Right atrium auricular region (tissue), 2 donors: ENCODE measurements at regions not wholly inside any gene's neighbourhood (a gene's known extent, or its start where the extent isn't known, plus 50 kb on each side); places are given as distances from the start of the nearest gene placed in this dataset.

ENCODE experiments used
- DNase-seq: peaks from one replicate; pipeline ENCODE4 v3.0.0-alpha.2; 2019; ENCODE audit warnings: low spot score
- H3K27ac ChIP-seq, 2 donors: fragments of 200-600 bp; sonication (generic); 1 replicate in 1 of 2; 2 replicates in 1 of 2; pipeline ENCODE4 v1.5.1; 2016 to 2019
- H3K27me3 ChIP-seq, 2 donors: fragments of 200-600 bp; sonication (generic); one replicate each; pipeline versions ENCODE4 v1.5.1 to v1.6.0; 2017 to 2019
- H3K36me3 ChIP-seq: fragments of 200-600 bp; sonication (generic); one replicate; pipeline ENCODE4 v1.5.1; 2016
- H3K4me1 ChIP-seq, 2 donors: fragments of 200-600 bp; sonication (generic); one replicate each; pipeline versions ENCODE4 v1.5.1 to v1.6.0; 2017 to 2019
- H3K4me3 ChIP-seq, 2 donors: fragments of 200-600 bp; sonication (generic); 1 replicate in 1 of 2; 2 replicates in 1 of 2; pipeline ENCODE4 v1.5.1; 2017 to 2019; ENCODE audit warnings: mild to moderate bottlenecking in 1 of 2, moderate library complexity in 1 of 2
- H3K9me3 ChIP-seq, 2 donors: fragments of 200-600 bp; sonication (generic); one replicate each; pipeline ENCODE4 v1.5.1; 2019
- TF ChIP-seq, protein P1 (sequence below), 2 donors: fragments of 200-600 bp; sonication (generic); IDR thresholded peaks; one replicate each; pipeline ENCODE4 v1.5.1; 2019; ENCODE audit warnings: antibody characterized with exemption in 2 of 2

DNA sequence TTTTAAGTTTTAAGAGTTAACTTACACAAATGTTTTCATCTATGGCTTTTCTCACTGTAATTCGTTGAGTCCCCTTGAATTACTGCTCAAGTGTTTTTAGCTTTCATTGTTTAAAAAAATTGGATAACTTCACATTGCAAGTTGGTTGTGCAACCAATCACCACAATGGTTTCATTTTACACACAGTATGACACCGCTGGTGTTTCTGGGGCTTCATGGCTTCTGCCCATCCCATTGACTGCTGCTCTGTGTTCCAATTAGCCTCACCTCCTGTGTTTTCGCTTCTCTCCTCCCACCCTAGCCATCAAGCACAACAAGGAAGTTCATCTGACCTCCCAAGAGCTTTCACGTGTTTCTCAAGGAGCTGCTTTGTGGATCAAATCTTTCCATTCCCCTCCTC lies 199.1 kb upstream of the CHAC2 start:
- Histone ChIP-seq H3K27ac (no peak overlapping the region), H3K4me3 (no peak overlapping the region), H3K36me3 (no peaks in the 10 kb centered on the region), H3K27me3 (no peaks in the 10 kb centered on the region), H3K4me1 (no peaks in the 10 kb centered on the region), H3K9me3 (no peaks in the 10 kb centered on the region)
- no peak for DNase-seq
- TF ChIP-seq, protein P1, sequence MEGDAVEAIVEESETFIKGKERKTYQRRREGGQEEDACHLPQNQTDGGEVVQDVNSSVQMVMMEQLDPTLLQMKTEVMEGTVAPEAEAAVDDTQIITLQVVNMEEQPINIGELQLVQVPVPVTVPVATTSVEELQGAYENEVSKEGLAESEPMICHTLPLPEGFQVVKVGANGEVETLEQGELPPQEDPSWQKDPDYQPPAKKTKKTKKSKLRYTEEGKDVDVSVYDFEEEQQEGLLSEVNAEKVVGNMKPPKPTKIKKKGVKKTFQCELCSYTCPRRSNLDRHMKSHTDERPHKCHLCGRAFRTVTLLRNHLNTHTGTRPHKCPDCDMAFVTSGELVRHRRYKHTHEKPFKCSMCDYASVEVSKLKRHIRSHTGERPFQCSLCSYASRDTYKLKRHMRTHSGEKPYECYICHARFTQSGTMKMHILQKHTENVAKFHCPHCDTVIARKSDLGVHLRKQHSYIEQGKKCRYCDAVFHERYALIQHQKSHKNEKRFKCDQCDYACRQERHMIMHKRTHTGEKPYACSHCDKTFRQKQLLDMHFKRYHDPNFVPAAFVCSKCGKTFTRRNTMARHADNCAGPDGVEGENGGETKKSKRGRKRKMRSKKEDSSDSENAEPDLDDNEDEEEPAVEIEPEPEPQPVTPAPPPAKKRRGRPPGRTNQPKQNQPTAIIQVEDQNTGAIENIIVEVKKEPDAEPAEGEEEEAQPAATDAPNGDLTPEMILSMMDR (IDR thresholded peaks at IDR 0.05), result no peak

DNA sequence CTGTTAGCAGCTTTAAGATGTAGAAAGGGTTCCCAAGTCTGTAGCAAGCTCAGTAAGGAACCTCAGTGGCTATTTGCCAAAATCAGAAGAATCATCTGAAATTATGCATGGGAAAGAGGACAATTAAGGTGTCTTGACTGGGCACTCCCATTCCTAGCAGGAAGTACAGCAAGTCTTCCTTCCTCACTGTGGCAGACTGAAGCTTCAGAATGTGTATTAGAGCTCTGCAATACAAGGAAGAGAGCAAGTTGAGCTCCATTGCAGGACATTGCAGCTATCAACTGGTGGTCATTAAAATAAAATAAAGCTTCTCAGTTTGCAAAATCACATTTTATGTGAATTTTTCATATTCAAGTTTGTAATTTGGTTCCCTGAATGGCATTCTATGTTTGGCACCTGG lies 200.5 kb upstream of the CHAC2 start:
- TF ChIP-seq, protein P1 (IDR thresholded peaks at IDR 0.05), result no peak
- Histone ChIP-seq H3K9me3 (no peaks in the 10 kb centered on the region), H3K4me3 (no peak overlapping the region), H3K4me1 (no peaks in the 10 kb centered on the region), H3K27ac (no peak overlapping the region), H3K27me3 (no peaks in the 10 kb centered on the region), H3K36me3 (no peaks in the 10 kb centered on the region)
- DNase-seq, result no peak

DNA sequence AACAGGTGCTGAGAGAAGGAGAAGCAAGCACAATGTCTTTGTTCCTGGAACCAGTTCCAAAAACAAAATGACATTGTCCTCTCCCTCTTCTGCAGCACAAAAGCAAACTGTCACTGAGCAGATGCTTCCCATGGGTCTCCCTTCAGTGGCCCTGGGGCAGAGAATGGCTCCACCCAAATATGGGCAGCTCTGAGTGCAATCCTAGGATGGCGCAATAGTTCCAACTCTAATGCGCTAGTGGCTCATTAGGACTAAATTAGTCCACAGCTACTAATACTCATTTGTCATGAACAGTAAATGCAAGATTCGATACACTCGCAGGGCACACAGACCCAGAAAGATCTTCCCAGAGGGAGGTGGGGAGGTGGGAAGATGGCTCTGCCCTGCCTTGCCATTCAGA lies 205.2 kb upstream of the CHAC2 start:
- TF ChIP-seq, protein P1 (IDR thresholded peaks at IDR 0.05), result no peak
- Histone ChIP-seq H3K27me3 (no peaks in the 10 kb centered on the region), H3K9me3 (peaks cover 0 to 3% of the 10 kb centered on the region in 2 donors), H3K4me1 (no peaks in the 10 kb centered on the region), H3K4me3 (no peak overlapping the region), H3K27ac (no peak overlapping the region), H3K36me3 (no peaks in the 10 kb centered on the region)
- DNase-seq, result no peak

DNA sequence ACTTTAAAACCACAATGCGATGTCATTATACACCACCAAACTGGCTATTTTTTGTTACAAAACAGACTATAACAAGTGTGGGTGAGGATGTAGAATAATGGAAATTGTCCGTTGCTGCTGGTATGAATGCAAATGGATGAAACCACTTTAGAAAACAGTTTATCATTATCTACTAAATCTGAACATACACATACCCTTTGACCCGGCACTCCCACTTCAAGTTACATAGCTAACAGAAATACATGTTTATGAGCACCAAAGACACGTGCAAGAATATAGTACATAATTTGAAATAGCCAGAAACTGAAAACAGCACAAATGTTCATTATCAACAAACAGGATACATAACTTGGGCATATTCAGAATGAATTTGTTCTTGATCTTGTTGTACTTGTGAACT lies 206.4 kb upstream of the CHAC2 start:
- Histone ChIP-seq H3K27me3 (no peaks in the 10 kb centered on the region), H3K4me3 (no peak overlapping the region), H3K27ac (no peak overlapping the region), H3K4me1 (no peaks in the 10 kb centered on the region), H3K9me3 (peaks cover 0 to 7% of the 10 kb centered on the region in 2 donors), H3K36me3 (no peaks in the 10 kb centered on the region)
- no peak for DNase-seq
- TF ChIP-seq, protein P1 (IDR thresholded peaks at IDR 0.05), result no peak

DNA sequence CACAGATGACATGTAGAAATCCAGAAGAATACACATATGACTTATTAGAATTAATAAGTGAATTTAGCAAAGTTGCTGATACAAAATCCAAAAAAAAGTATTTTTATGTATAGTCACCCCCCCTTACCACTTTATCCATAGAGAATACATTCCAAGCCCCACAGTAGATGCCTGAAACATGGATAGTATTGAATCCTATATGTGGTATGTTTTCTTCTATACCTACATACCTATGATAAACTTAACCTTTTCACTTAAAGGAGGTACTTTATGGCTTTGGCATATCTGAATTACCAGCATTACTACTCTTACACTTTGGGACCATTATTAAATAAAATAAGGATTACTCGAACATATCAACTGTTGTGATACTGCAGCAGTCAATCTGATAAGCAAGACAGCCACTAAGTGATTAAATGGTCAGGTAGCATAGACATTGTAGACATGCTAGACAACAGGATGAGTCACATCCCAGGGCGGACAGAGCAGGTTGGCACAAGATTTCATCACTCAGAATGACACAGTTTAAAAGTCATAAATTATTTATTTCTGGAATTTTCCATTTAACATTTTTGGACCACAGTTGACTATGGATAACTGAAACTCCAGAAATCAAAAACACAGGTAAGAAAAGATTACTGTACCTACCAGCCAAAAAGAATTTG lies 208.2 kb upstream of the CHAC2 start:
- Histone ChIP-seq H3K27me3 (no peaks in the 10 kb centered on the region), H3K36me3 (no peaks in the 10 kb centered on the region), H3K9me3 (peaks cover 0 to 7% of the 10 kb centered on the region in 2 donors), H3K4me1 (no peaks in the 10 kb centered on the region), H3K27ac (no peak overlapping the region), H3K4me3 (no peak overlapping the region)
- DNase-seq, result no peak
- TF ChIP-seq, protein P1 (IDR thresholded peaks at IDR 0.05), result no peak

DNA sequence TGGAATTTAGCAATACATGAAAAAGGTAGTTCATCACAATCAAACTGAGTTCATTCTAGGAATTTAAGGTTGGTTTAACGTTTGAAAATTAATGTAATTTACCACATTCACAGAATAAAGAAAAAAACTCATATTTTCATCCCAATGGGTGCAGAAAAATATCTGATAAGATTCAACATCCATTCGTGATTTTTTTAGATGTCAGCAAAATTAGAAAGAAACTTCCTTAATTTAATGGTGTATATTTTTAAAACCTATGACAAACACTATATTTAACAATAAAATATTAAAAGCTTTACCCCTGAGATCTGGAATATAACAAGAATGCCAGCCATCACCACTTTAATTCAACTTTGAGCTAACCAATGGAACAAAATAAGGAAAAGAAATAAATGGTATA lies 208.7 kb upstream of the CHAC2 start:
- Histone ChIP-seq H3K27me3 (no peaks in the 10 kb centered on the region), H3K4me3 (no peak overlapping the region), H3K9me3 (peaks cover 0 to 7% of the 10 kb centered on the region in 2 donors), H3K4me1 (no peaks in the 10 kb centered on the region), H3K27ac (no peak overlapping the region), H3K36me3 (no peaks in the 10 kb centered on the region)
- TF ChIP-seq, protein P1 (IDR thresholded peaks at IDR 0.05), result no peak
- DNase-seq, result no peak
